Prostate gland (tissue), 2 donors: ENCODE measurements at regions not wholly inside any gene's neighbourhood (a gene's known extent, or its start where the extent isn't known, plus 50 kb on each side); places are given as distances from the start of the nearest gene placed in this dataset.
"Not testable (repeated sequence)": the region's sequence is repeated elsewhere in the genome, so short reads cannot be mapped to it uniquely, and the experiment has no call there.

Source experiments
- CTCF ChIP-seq, 4 experiments: fragments of 200-600 bp in 2 of 4; fragments of 450-650 bp in 2 of 4; sonication (generic) in 2 of 4; IDR thresholded peaks; 1 replicate in 3 of 4; 2 replicates in 1 of 4; pipeline ENCODE4 v1.5.1; 2016 to 2019; ENCODE audit warnings: antibody characterized with exemption in 4 of 4, mild to moderate bottlenecking in 2 of 4, moderate library complexity in 2 of 4
- POLR2A ChIP-seq: fragments of 450-650 bp; IDR thresholded peaks from one replicate; pipeline ENCODE4 v1.6.1; 2016; ENCODE audit warnings: antibody characterized with exemption, mild to moderate bottlenecking
- POLR2AphosphoS5 ChIP-seq: sonication (generic); formaldehyde crosslinking; IDR thresholded peaks from one replicate; pipeline ENCODE4 v1.6.1; 2017; ENCODE audit warnings: antibody characterized with exemption

- TF ChIP-seq CTCF (IDR thresholded peaks at IDR 0.05); POLR2A; POLR2AphosphoS5: not testable (repeated sequence)
These were observed 272.0 kb upstream of the NAALADL2 start for GRCh38 chr3:174587137-174587536.
